NCI-H510A (cell line): ENCODE measurements at regions not wholly inside any gene's neighbourhood (a gene's known extent, or its start where the extent isn't known, plus 50 kb on each side); places are given as distances from the start of the nearest gene placed in this dataset.

Experiments used
- DNase-seq: peaks from one replicate; lab custom pipeline; 2025; lab: John Stamatoyannopoulos, UW

GRCh38 chr5:171604195-171604594, 181.4 kb upstream of the SMIM23 start:
- no peak for DNase-seq

GRCh38 chr5:171606414-171607024, 179.1 kb upstream of the SMIM23 start:
- no peak for DNase-seq

- DNase-seq: no peak
These were observed 177.8 kb upstream of the SMIM23 start for GRCh38 chr5:171607863-171608262.

GRCh38 chr5:171609806-171610452, 175.7 kb upstream of the SMIM23 start:
- no peak for DNase-seq

- DNase-seq: no peak
These were observed 174.9 kb upstream of the SMIM23 start for GRCh38 chr5:171610686-171611085.

- DNase-seq: no peak
These were observed 172.9 kb upstream of the SMIM23 start for GRCh38 chr5:171612749-171613148.

GRCh38 chr5:171614511-171614910, 171.1 kb upstream of the SMIM23 start:
- no peak for DNase-seq

- DNase-seq: peak; percentile 37
These were observed 170.5 kb upstream of the SMIM23 start for GRCh38 chr5:171614971-171615653.

GRCh38 chr5:171615705-171616640, 169.6 kb upstream of the SMIM23 start:
- DNase-seq: no peak

- DNase-seq: no peak
These were observed 168.4 kb upstream of the SMIM23 start for GRCh38 chr5:171617266-171617665.

- DNase-seq: no peak
These were observed 167.6 kb upstream of the SMIM23 start for GRCh38 chr5:171617817-171618591.

GRCh38 chr5:171619196-171619595, 166.4 kb upstream of the SMIM23 start:
- no peak for DNase-seq

- DNase-seq: no peak
These were observed 165.9 kb upstream of the SMIM23 start for GRCh38 chr5:171619744-171620143.

GRCh38 chr5:171622010-171622409, 163.6 kb upstream of the SMIM23 start:
- no peak for DNase-seq

GRCh38 chr5:171623107-171623506, 162.5 kb upstream of the SMIM23 start:
- DNase-seq: no peak

GRCh38 chr5:171623551-171624097, 162.0 kb upstream of the SMIM23 start:
- no peak for DNase-seq

GRCh38 chr5:171624396-171624795, 161.2 kb upstream of the SMIM23 start:
- no peak for DNase-seq

GRCh38 chr5:171625646-171626045, 160.0 kb upstream of the SMIM23 start:
- no peak for DNase-seq

GRCh38 chr5:171627936-171628632, 157.5 kb upstream of the SMIM23 start:
- no peak for DNase-seq

GRCh38 chr5:171628633-171628974, 157.0 kb upstream of the SMIM23 start:
- no peak for DNase-seq

GRCh38 chr5:171629221-171629620, 156.4 kb upstream of the SMIM23 start:
- DNase-seq: no peak
